Fibroblast of peridontal ligament (primary cell): ENCODE measurements at regions not wholly inside any gene's neighbourhood (a gene's known extent, or its start where the extent isn't known, plus 50 kb on each side); places are given as distances from the start of the nearest gene placed in this dataset.

Source experiments
- DNase-seq: peaks from one replicate; pipeline ENCODE4 v3.0.0-alpha.2; 2010; ENCODE audit errors: extremely low read depth

GRCh38 chr20:57806476-57806875, 96.7 kb upstream of the PMEPA1 start:
- no peak for DNase-seq

GRCh38 chr20:57805747-57806146, 95.9 kb upstream of the PMEPA1 start:
- no peak for DNase-seq

DNA sequence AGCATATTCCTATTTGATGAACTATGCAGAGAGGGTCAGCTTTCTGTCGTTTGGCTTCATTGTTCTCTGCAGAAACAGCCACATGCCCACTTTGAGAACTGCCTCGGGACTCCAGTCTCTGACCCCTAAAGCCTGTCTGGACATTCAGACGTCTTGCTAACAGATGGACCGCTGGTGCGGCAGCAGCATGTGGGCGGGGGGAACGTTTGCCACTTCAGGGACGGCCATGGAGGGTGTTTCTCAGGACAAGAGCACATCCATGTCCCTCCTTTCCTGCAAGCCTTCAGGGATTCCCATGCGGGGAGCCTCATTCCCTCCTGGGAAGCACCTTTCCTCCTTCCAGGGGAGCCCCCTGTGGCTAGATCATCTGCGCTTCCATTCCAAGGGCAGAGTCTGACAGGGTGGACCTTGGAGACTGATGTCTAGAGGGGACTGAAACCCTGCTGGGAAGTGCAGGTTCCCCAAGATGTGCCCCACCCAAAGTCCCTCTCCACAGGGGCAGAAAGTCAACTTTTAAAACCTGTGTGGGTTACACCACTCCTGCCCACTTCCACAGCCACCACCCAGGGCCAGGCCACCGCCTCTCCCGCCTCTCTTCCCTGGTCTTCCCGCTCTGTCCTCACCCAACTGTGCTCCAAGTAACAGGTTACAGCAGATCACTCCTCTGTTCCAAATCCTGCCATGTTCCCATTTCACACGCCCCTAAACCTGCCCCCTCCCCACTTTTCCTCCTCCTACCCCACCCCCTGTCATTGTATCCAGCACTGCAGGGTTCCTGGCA, 94.8 kb upstream of the PMEPA1 start:
- no peak for DNase-seq

DNA sequence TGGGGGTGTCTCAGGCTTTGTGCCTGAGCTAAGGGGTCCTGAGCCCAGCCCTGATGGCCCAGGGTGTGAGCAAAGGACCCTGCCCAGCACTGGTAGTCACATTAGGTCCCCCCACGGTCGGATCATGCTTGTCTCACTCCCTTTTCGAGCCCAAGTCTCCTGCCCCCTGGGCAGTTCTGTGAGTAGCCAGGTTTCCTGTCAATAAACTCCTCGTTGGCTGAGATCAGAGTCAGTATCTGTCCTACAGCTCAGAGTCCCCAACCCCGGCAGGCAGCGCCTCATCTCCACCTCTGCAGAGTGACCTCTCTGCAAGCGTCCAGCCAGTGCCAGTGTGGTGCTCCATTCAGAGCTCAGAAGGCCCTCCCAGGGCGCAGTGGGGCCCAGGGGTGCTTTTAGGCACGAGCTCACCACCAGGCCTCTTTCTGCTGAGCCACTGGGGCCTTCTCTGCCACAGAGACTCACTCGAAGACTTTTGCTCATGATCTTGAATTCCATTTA, 93.7 kb upstream of the PMEPA1 start:
- no peak for DNase-seq

- DNase-seq, result no peak
These were observed 93.1 kb upstream of the PMEPA1 start for GRCh38 chr20:57802765-57803507.

- no peak for DNase-seq
These were observed 91.8 kb upstream of the PMEPA1 start for GRCh38 chr20:57801581-57801980.

DNA sequence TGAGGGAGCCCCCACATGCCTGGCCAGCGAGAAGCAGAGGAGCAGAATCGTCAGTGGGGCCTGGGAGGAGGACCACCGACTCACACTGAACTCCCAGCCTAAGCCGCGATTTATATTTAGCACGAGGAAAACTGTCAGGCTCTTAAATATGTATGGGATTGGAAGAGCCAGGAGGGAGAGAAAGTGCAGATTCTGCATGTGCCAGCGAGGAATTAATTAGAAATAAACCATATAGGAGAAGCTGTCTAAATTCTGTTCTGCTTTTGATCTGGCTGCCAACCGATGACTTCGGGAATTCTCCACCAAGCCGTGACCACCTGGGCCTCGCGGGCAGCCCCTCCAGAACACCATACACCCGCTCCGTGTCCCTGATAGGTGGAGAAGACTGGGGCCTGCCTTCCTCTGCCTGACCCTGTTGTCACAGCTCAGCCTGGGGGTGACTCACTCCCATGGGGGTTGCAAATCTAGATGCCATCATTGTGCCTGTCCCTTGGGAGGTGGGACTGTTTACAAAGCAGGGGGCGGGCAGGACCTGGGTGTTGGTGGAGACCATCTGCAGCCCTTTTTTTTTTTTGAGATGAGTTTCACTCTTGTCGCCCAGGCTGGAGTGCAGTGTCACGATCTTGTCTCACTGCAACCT, 91.1 kb upstream of the PMEPA1 start:
- no peak for DNase-seq

- DNase-seq, result no peak
These were observed 87.6 kb upstream of the PMEPA1 start for GRCh38 chr20:57797401-57797800.

GRCh38 chr20:57795977-57796560, 86.3 kb upstream of the PMEPA1 start:
- DNase-seq, result no peak

GRCh38 chr20:57795342-57795697, 85.5 kb upstream of the PMEPA1 start:
- DNase-seq, result no peak

DNA sequence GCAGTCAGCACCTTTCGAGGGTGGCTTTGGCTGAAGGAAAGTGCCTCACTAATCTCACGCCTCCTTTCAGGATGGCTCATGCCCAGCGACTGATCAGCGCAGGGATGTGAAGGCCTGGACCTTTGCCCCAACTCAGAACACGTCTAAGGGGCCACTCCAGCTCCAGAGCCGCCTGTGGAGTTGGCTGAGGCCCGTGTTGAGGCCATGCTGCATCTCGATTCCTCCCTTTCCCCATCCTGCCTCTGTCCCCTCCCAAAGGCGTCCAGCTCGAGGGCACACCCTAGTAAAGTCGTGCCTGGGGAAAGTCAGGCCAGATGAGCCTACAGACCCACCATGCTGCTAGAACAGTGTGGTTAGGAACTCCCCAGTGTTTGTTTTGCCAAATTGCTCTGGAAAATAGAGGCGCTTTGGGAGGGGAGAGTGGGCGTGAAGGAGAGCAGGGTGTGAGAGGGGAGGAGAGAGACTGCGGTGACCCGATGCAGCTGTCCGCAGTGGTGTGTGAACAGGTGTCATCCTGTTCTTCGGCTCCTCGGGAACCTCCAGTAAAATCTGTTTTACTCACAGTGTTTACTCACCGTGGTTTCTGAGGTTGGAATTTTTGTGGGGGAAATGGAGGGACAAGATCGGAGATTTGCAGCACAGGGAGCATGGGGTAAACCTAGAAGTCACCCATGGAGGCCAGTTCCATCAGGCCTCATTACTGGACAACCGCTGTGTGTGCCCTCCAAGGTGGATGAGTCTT, 85.0 kb upstream of the PMEPA1 start:
- DNase-seq, result no peak

GRCh38 chr20:57794036-57794435, 84.2 kb upstream of the PMEPA1 start:
- no peak for DNase-seq

DNA sequence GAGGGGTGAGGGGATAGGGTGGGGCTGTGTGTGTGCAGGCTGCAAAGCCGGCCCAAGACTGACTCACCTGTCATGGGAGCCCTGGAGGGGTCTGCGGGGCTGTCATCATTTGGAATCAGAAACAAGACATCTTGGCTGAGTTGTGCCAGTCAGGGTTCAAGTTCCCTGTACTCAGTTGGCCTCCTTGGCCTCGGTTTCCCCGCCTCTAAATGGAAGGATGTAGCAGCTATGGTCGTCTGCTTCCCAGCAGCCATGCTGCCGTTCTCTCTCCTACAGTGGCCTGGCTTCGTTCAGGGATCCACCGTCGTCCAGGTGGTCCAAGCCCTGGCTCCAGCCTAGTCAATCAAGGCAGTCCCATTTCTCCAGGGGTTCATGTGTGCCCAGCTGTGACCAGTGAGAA, 83.6 kb upstream of the PMEPA1 start:
- DNase-seq, result no peak

DNA sequence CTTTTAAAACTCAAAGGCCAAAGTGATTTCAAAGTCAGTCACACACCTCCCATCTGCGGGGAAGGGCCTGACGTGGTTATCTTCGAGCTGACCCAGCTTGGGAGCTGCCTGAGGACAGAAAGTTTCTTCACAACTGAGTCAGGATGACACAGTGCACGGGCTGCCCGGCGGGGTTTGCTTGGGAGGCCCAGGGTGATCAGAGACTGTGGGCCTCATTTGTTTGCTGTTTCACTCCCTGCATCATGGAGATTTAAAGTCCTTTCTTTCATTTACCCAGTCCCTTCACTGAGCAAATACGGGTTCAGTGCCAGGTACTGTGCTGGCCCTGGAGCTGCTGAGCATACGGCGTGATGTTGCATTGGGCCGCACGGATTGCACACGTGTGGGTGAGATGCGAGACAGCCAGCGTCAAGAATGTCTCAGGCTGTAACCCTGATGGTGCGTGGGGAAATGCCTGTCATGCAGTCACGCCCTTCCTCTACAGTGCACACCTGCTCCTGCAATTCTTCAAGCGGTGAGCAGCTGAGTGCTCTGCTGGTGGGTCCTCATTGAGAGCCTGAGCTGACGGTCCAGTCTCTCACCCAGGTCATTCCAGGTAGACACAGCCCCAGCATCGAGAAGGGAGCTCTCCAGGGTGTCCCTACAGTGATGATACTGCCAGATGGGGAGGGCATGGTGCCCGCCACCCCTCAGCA, 82.7 kb upstream of the PMEPA1 start:
- DNase-seq, result no peak

DNA sequence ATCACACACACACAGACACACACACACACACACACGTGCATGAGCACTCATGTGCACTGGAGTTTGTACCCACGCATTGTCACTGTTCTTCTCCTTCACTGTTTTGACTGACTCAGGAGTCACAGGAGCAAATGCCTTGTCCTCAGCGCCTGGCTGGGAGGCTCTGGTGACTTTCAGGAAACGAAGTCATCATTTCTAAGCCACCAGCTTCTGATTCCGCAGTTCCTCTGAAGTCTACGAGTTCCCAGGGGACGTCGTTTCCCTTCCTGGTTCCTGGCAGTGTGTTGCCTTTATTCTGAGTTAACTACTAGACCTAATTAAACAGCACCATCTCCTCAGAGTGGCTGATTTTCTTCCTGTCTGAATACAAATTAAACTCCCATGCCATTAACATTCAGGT, 82.2 kb upstream of the PMEPA1 start:
- DNase-seq, result no peak

- no peak for DNase-seq
These were observed 81.6 kb upstream of the PMEPA1 start for GRCh38 chr20:57791178-57791962.

- DNase-seq, result no peak
These were observed 80.4 kb upstream of the PMEPA1 start for GRCh38 chr20:57790176-57790575.

DNA sequence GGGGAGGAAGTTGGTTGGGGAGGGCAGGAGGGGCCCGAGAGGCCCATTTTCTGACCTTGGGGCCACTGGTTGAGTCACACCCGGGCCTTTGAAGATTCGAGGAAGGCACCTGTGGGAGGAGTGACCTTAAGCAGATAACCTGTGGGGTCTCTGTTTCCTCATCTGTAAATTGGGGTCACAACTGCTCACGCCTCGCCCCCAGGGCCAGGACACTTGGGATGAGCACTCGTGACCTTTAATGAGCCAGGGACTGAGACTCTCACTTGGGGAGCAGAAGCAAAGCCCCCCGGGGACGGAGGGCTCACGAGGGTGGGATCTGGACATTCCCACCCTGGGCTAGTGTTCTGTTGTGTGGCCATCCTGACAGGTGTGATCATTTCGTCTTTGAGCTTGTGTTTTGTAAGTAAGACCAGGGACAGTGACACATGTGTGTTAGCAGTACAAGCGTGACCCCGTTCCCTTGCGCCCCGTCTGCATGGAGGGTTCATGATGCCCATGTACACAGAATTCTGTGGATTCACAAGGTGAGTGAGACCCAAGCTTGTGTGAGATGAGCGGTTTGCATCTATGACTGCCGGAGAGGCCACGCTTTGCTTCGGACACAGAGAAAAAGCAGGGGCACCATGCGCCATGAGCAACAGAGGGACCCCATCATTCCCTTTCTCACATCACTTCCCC, 79.3 kb upstream of the PMEPA1 start:
- DNase-seq, result no peak

DNA sequence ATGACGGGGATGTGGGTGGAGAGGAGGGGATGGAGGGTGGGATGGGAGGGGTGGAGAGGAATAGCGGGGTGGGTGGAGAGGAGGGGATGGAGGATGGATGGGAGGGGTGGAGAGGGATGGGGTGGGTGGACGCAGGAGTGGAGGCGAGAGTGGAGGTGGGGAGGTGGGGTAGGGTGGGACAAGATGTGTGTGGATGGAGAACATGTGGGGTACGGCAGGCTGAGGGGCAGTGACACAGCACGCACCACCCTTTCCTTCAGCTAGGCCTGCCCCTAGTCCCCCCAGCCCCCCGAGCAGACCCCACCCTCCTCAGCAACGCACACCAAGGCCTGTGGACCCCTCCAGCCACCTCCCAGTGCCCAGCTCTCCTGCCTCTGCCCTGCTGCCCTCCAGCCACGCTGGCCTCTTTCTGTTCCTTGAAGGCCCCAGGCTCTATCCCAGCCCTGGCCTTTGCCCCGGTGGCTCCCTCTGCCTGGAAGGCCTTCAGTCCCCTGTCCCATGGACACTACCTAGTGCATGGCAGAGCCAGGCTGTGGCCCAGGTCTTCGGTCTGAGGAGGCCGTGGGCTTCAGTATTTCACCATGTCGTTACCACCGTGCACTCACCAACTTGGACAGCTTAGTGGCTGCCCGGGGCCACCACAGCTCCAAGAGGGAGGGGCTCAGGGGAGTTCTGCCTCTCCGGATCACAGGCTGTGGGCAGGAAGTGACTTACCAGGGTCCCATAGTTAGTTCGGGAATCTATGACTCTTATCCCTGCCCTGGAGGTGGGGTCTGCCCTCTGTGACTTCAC, 78.4 kb upstream of the PMEPA1 start:
- no peak for DNase-seq
